AG04449 (cell line): ENCODE measurements at regions not wholly inside any gene's neighbourhood (a gene's known extent, or its start where the extent isn't known, plus 50 kb on each side); places are given as distances from the start of the nearest gene placed in this dataset.

ENCODE experiments used
- CTCF ChIA-PET: fragments of 350-600 bp; formaldehyde crosslinking; extraction: SDS; loops from one replicate; lab custom pipeline; 2021; ENCODE audit warnings: antibody characterized with exemption; lab: Yijun Ruan, JAX
- POLR2A ChIA-PET: fragments of 400-600, 350-600 bp; formaldehyde crosslinking; extraction: SDS; loops from one replicate; lab custom pipeline; 2020; ENCODE audit warnings: antibody characterized with exemption, inconsistent platforms; lab: Yijun Ruan, JAX
- DNase-seq: peaks from one replicate; pipeline ENCODE4 v3.0.0-alpha.2; 2010; ENCODE audit warnings: low read depth, low spot score
- H3K4me3 ChIP-seq: 2 replicates; pipeline ENCODE4 v1.5.1; 2011; ENCODE audit warnings: low read depth, mild to moderate bottlenecking, control low read depth, low read length
- TF ChIP-seq, protein P1 (sequence below): IDR thresholded peaks from one replicate; pipeline ENCODE4 v1.5.1; 2011; ENCODE audit warnings: mild to moderate bottlenecking, moderate library complexity, low read length, control low read depth, inconsistent platforms; ENCODE audit not compliant: insufficient read depth; ENCODE audit errors: missing control alignments

DNA sequence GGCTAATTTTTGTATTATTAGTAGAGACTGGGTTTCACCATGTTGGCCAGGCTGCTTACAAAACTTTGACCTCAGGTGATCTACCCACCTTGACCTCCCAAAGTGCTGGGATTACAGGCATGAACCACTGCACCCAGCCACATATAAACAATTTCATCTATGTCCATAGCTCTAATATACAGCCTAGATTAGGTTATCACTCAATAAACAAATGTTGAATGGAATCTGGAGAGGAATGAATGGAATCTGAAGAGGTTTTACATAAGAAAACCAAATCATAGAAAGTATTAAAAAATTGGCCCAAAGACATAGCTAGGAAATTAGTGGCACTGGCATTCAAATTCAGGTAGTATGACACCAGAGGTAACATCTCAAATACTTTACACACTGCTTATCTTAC, 1401.4 kb upstream of the TENM4 start:
- no peak overlapping the region for H3K4me3 ChIP-seq
- POLR2A ChIA-PET: no interaction called here
- CTCF ChIA-PET: no interaction called here
- TF ChIP-seq, protein P1, sequence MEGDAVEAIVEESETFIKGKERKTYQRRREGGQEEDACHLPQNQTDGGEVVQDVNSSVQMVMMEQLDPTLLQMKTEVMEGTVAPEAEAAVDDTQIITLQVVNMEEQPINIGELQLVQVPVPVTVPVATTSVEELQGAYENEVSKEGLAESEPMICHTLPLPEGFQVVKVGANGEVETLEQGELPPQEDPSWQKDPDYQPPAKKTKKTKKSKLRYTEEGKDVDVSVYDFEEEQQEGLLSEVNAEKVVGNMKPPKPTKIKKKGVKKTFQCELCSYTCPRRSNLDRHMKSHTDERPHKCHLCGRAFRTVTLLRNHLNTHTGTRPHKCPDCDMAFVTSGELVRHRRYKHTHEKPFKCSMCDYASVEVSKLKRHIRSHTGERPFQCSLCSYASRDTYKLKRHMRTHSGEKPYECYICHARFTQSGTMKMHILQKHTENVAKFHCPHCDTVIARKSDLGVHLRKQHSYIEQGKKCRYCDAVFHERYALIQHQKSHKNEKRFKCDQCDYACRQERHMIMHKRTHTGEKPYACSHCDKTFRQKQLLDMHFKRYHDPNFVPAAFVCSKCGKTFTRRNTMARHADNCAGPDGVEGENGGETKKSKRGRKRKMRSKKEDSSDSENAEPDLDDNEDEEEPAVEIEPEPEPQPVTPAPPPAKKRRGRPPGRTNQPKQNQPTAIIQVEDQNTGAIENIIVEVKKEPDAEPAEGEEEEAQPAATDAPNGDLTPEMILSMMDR: no peak
- no peak for DNase-seq

DNA sequence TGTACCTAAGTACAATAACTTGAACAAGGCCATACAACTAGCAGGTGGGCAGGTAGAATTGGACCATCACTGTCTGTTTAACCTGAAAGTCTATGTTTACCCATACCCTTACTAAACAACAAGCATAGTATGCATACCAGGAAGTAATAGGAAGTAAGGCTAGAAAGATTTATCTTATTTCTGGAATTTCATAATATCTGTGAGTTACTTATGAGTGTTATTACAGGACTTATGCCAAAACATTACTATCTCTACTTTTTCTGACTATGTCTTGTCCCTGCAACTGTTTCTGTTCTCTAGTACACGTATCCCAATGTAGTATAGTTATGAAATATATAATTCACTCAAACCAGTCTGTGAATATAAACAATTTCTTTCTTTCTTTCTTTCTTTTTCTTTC, 1400.8 kb upstream of the TENM4 start:
- ChIA-PET CTCF (no interaction called here), POLR2A (no interaction called here)
- TF ChIP-seq, protein P1: no peak
- no peak for DNase-seq
- no peak overlapping the region for H3K4me3 ChIP-seq

DNA sequence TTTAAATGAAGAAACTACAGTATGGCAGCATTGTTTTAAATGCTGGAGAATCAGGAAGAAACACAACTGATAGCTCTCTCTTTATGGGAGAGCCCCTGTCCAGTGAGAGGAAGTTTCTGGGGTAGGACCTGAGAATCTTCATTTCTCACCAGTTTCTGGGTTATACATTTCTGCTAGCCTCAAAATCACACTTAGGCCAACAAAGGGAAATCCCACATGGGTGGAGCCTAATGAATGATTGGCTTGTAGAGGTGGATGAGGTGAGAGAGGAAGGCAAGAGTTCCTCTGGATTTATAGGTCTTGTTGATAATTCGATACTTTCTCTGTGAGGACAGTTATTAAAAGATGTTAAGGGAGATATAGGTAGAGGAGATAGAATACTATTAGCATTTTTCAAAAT, 1397.3 kb upstream of the TENM4 start:
- TF ChIP-seq, protein P1: no peak
- ChIA-PET POLR2A (no interaction called here), CTCF (no interaction called here)
- DNase-seq: no peak
- no peak overlapping the region for H3K4me3 ChIP-seq

DNA sequence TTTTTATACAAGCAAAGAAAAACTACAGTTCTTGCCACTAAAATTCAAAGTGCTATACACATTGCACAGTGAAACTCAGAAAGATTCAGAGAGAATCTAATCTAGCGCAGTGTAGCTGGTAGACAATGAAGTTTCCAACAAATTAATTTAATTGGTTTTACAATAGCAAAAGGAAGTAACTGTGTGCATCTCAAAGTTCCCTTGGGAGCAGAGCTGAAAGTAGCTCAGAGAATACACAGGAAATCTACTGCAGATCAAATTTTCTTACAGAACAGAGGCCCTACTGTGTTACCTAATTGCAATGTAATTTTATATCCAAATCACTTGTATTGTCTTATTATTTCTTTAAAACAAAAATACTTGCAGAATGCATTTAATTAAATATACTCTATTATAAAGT, 1396.2 kb upstream of the TENM4 start:
- DNase-seq: no peak
- ChIA-PET CTCF (no interaction called here), POLR2A (no interaction called here)
- H3K4me3 ChIP-seq: no peak overlapping the region
- TF ChIP-seq, protein P1: no peak

DNA sequence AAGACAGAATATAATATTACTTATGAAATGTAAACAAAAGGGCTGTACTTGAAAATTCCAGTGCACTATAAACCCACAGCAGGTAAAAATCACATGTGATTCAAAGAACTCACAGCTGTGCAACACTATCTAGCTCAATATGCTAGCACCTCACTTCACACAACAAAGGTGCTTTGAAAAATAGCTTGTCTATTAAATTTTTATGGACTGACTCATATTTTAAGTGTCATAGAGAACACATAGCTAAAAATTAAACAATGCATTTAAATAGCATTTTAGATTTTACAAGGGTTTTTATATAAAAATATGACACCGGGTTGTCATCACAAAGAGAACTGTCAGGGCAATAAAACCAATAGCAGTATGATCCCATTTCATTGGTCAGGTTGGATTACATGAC, 1390.5 kb upstream of the TENM4 start:
- POLR2A ChIA-PET: no interaction called here
- CTCF ChIA-PET: no interaction called here

DNA sequence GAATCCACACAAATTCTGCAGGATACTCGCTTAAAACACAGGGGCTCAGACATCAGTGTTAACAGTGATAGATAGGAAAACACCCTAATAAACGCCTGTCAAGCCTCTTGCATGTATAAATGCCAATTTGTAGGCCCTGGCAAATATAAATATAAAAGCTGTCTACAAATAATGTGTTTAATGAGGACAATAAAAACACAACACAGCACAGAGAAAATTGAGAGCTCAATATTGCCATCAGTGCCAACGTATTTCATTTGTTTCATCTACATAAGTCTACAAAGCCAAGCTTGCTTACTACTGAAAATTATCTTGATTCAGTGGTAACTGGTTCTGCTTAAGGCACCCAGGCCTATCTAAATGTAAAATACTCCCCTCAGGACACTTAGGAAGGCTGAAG, 1387.0 kb upstream of the TENM4 start:
- POLR2A ChIA-PET: no interaction called here
- CTCF ChIA-PET: no interaction called here
- no peak for DNase-seq

More for the DNA sequence above, 1390.5 kb upstream of the TENM4 start:
- no peak overlapping the region for H3K4me3 ChIP-seq
- no peak for DNase-seq
- TF ChIP-seq, protein P1: no peak

More for the DNA sequence above, 1387.0 kb upstream of the TENM4 start:
- TF ChIP-seq, protein P1: no peak
- H3K4me3 ChIP-seq: no peak overlapping the region
